ENCODE measurements at regions not wholly inside any gene's neighbourhood (a gene's known extent, or its start where the extent isn't known, plus 50 kb on each side); places are given as distances from the start of the nearest gene placed in this dataset.

DNA sequence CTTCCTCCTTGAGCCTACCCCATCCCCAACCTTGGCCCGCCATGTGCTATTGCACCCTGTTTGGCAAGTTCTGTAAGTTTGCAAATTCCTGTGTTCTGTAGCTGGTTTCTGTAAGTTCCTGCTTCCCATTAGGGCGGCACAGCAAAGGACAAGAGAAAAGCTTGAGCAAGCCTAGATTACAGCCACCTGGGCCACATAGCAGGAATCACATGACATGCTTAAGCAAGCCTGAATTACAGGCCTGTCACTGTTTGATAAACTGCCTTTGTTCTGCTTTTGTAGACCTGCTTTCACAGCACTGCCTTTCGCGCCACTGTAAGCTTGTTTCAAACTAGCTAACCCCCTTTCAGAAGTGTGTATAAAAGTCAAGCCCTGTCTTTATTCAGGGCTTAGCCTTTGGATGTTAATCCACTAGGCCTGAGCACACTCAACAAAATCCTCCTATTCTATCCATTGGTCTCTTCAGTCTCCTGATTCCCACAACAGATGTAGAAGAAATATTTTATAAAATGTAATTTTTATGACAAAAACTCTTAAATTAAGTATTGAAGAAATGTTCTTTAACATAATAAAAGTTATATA is 906.8 kb upstream of the NDST4 start:
- intact Hi-C loops (cut with DNase I; ENCODE audit: low total_unique reads): no loop called here
- TF ChIP-seq CTCF (IDR thresholded peaks at IDR 0.05) (no peak), POLR2A (IDR thresholded peaks at IDR 0.05) (no peak)
- no peak overlapping the region for H3K27ac ChIP-seq
- H3K9me3 ChIP-seq: no peaks in the 10 kb centered on the region
- no peak overlapping the region for H3K4me3 ChIP-seq
- WGBS, 2 donors: 95 to 96% methylated on average over 4 of the region's 4 CpGs
- no peaks in the 10 kb centered on the region for H3K27me3 ChIP-seq
- no peak for DNase-seq
- H3K36me3 ChIP-seq (ENCODE audit: low read depth, missing control alignments): no peaks in the 10 kb centered on the region
- H3K4me1 ChIP-seq: no peaks in the 10 kb centered on the region

DNA sequence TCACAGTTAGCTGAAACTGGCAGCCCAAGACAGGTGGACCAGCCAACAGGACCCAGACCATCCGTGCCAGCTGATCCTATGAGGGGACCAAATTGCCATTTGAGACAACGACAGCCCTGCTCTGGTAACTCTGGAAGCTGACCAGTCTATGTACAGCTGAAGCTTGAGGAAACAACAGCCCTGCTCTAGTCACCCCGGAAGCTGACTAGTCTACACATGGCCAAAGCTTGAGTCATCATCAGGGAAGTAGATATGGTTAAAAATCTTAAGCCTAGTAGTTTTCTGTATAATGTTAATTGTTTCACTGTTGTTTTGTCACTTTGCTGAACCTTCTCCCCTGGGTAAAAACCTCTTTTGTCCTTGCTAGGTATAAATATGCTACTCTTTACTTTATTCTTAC is 905.4 kb upstream of the NDST4 start:
- no peaks in the 10 kb centered on the region for H3K9me3 ChIP-seq
- 92 to 100% methylated on average over 2 to 3 of the region's 3 CpGs for WGBS, 2 donors

DNA sequence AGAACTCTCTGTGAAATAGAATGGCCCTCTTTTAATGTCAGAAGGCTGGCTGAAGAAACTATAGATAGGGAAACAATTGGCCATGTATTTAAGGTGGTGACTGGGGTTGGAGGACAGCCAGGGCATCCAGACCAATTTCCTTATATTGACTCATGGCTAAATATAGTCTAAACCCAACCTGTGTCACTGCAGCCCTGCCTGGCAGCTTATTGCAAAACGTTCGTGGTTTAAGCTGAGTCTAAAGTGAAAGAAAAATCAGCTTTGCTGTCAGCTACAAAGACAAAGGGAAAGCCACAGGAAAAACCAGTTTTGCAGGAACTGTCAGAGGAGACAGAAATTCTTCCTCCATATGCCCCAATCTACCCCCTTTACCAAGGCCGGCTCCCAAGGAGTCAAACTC is 902.8 kb upstream of the NDST4 start:
- Histone ChIP-seq H3K27ac (no peak overlapping the region), H3K4me1 (no peaks in the 10 kb centered on the region), H3K36me3 (ENCODE audit: low read depth, missing control alignments) (no peaks in the 10 kb centered on the region), H3K9me3 (no peaks in the 10 kb centered on the region), H3K27me3 (no peaks in the 10 kb centered on the region), H3K4me3 (no peak overlapping the region)
- TF ChIP-seq CTCF (IDR thresholded peaks at IDR 0.05) (no peak), POLR2A (IDR thresholded peaks at IDR 0.05) (no peak)
- no peak for DNase-seq
- 83 to 85% methylated on average over 3 of the region's 3 CpGs for WGBS, 2 donors
- intact Hi-C loops (cut with DNase I; ENCODE audit: low total_unique reads): no loop called here

More for the DNA sequence above, 905.4 kb upstream of the NDST4 start:
- Histone ChIP-seq H3K36me3 (ENCODE audit: low read depth, missing control alignments) (no peaks in the 10 kb centered on the region), H3K4me1 (no peaks in the 10 kb centered on the region), H3K4me3 (no peak overlapping the region), H3K27me3 (no peaks in the 10 kb centered on the region), H3K27ac (no peak overlapping the region)
- TF ChIP-seq CTCF (IDR thresholded peaks at IDR 0.05) (no peak), POLR2A (IDR thresholded peaks at IDR 0.05) (no peak)
- intact Hi-C loops (cut with DNase I; ENCODE audit: low total_unique reads): no loop called here
- no peak for DNase-seq

GRCh38 chr4:116015549-116015948 is 902.1 kb upstream of the NDST4 start:
- DNase-seq: no peak
- intact Hi-C loops (cut with DNase I; ENCODE audit: low total_unique reads): no loop called here
- TF ChIP-seq CTCF (IDR thresholded peaks at IDR 0.05) (no peak), POLR2A (IDR thresholded peaks at IDR 0.05) (no peak)
- no peaks in the 10 kb centered on the region for H3K4me1 ChIP-seq
- H3K36me3 ChIP-seq (ENCODE audit: low read depth, missing control alignments): no peaks in the 10 kb centered on the region
- WGBS, 2 donors: 80 to 85% methylated on average over 5 of the region's 5 CpGs
- no peak overlapping the region for H3K4me3 ChIP-seq
- H3K27ac ChIP-seq: no peak overlapping the region
- H3K27me3 ChIP-seq: no peaks in the 10 kb centered on the region
- no peaks in the 10 kb centered on the region for H3K9me3 ChIP-seq

- H3K27ac ChIP-seq: no peak overlapping the region
- intact Hi-C loops (cut with DNase I; ENCODE audit: low total_unique reads): no loop called here
- WGBS, 2 donors: 67 to 73% methylated on average over 1 of the region's 1 CpG
- no peaks in the 10 kb centered on the region for H3K27me3 ChIP-seq
- DNase-seq: no peak
- TF ChIP-seq CTCF (IDR thresholded peaks at IDR 0.05) (no peak), POLR2A (IDR thresholded peaks at IDR 0.05) (no peak)
- H3K9me3 ChIP-seq: no peaks in the 10 kb centered on the region
- H3K4me3 ChIP-seq: no peak overlapping the region
- no peaks in the 10 kb centered on the region for H3K36me3 ChIP-seq (ENCODE audit: low read depth, missing control alignments)
- H3K4me1 ChIP-seq: no peaks in the 10 kb centered on the region
These were observed 901.6 kb upstream of the NDST4 start for GRCh38 chr4:116015062-116015461.
